ENCODE measurements at regions not wholly inside any gene's neighbourhood (a gene's known extent, or its start where the extent isn't known, plus 50 kb on each side); places are given as distances from the start of the nearest gene placed in this dataset.

GRCh38 chr1:209102531-209102930 is 481.0 kb upstream of the CAMK1G start:
- no peak overlapping the region for H3K4me3 ChIP-seq (ENCODE audit: low read length)
- 93% methylated on average over 3 of the region's 4 CpGs; no CpG with 5 or more reads in 1 of the 2 experiments for WGBS, 2 experiments (ENCODE audit: insufficient coverage in 1 of 2, insufficient read length in 1 of 2)
- no peak for TF ChIP-seq CTCF (conservative IDR thresholded peaks at IDR 0.05)
- peaks cover 15% of the 10 kb centered on the region for H3K4me1 ChIP-seq (ENCODE audit: control insufficient read depth, insufficient read depth, low read length)
- Mint-ChIP-seq H3K4me1 (peaks cover 65% of the 10 kb centered on the region), H3K36me3 (ENCODE audit: low read depth) (peaks cover 4% of the 10 kb centered on the region), H3K27ac (no peak overlapping the region), H3K9me3 (peaks cover 4% of the 10 kb centered on the region), H3K4me3 (no peak overlapping the region), H3K27me3 (ENCODE audit: insufficient read depth) (no peaks in the 10 kb centered on the region)
- DNase-seq = no peak
- peaks cover 10% of the 10 kb centered on the region for H3K9me3 ChIP-seq (ENCODE audit: control insufficient read depth, low read length)
- no peak overlapping the region for H3K9ac ChIP-seq (ENCODE audit: extremely low read depth, low read length, poor library complexity, severe bottlenecking)
- H3K36me3 ChIP-seq (ENCODE audit: control insufficient read depth, insufficient read depth, low read length) = no peaks in the 10 kb centered on the region
- no peaks in the 10 kb centered on the region for H3K27me3 ChIP-seq (ENCODE audit: control insufficient read depth, insufficient read depth, low read length, poor library complexity, severe bottlenecking)
- H3K27ac ChIP-seq (ENCODE audit: low read depth, low read length) = no peak overlapping the region

DNA sequence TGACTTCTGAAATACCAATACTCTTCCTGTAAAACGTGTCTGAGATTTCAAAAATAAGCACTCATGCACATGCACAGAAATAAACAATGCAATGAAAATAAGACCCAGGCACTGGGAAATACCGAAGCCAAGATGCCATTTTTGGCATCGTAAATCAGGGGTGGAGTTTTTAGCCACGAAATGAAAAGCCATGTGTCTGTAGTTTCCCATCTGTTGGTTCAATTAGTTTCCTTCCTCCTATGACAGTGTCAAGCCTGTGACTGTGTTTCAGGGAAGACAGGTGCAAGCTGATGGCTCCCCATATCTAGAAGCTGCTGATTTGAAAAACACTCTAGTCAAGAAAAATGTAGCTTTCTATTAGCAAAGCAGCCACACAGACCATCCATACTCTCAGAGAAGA is 480.4 kb upstream of the CAMK1G start:
- Mint-ChIP-seq H3K4me3 (no peak overlapping the region), H3K9me3 (peaks cover 9% of the 10 kb centered on the region), H3K4me1 (peaks cover 61% of the 10 kb centered on the region), H3K27ac (no peak overlapping the region), H3K27me3 (ENCODE audit: insufficient read depth) (no peaks in the 10 kb centered on the region), H3K36me3 (ENCODE audit: low read depth) (peaks cover 8% of the 10 kb centered on the region)
- Histone ChIP-seq H3K4me1 (ENCODE audit: control insufficient read depth, insufficient read depth, low read length) (peaks cover 14% of the 10 kb centered on the region), H3K27ac (ENCODE audit: low read depth, low read length) (no peak overlapping the region), H3K27me3 (ENCODE audit: control insufficient read depth, insufficient read depth, low read length, poor library complexity, severe bottlenecking) (no peaks in the 10 kb centered on the region), H3K4me3 (ENCODE audit: low read length) (no peak overlapping the region), H3K9me3 (ENCODE audit: control insufficient read depth, low read length) (peaks cover 14% of the 10 kb centered on the region), H3K36me3 (ENCODE audit: control insufficient read depth, insufficient read depth, low read length) (no peaks in the 10 kb centered on the region), H3K9ac (ENCODE audit: extremely low read depth, low read length, poor library complexity, severe bottlenecking) (no peak overlapping the region)
- no peak for DNase-seq
- 80 to 82% methylated on average over 4 of the region's 4 CpGs for WGBS, 2 experiments (ENCODE audit: insufficient coverage in 1 of 2, insufficient read length in 1 of 2)
- no peak for TF ChIP-seq CTCF (conservative IDR thresholded peaks at IDR 0.05)

DNA sequence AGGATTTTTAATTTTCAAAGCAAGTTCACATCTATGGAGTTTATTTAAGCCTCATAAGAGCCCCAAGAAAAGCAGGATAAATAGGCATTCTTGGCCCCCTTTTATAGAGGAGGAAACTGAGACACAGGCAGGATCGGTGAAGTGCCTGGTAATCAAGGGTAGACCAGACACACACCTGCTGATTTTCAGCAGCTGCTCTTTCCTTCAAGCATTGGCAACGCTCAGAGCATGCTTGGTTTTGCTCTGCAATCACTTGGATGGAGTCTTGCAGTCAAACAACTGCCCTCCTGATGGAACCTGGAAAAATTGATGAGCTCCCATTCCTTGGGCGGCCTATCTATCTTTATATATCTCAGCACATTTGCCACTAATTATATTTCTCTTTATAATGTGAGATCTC is 478.9 kb upstream of the CAMK1G start:
- Histone ChIP-seq H3K9ac (ENCODE audit: extremely low read depth, low read length, poor library complexity, severe bottlenecking) (no peak overlapping the region), H3K4me3 (ENCODE audit: low read length) (no peak overlapping the region), H3K4me1 (ENCODE audit: control insufficient read depth, insufficient read depth, low read length) (peaks cover 7% of the 10 kb centered on the region), H3K27ac (ENCODE audit: low read depth, low read length) (no peak overlapping the region), H3K27me3 (ENCODE audit: control insufficient read depth, insufficient read depth, low read length, poor library complexity, severe bottlenecking) (no peaks in the 10 kb centered on the region), H3K9me3 (ENCODE audit: control insufficient read depth, low read length) (peaks cover 14% of the 10 kb centered on the region), H3K36me3 (ENCODE audit: control insufficient read depth, insufficient read depth, low read length) (no peaks in the 10 kb centered on the region)
- Mint-ChIP-seq H3K4me1 (peaks cover 53% of the 10 kb centered on the region), H3K27ac (no peak overlapping the region), H3K27me3 (ENCODE audit: insufficient read depth) (no peaks in the 10 kb centered on the region), H3K9me3 (peaks cover 9% of the 10 kb centered on the region), H3K4me3 (no peak overlapping the region), H3K36me3 (ENCODE audit: low read depth) (peaks cover 8% of the 10 kb centered on the region)
- no peak for TF ChIP-seq CTCF (conservative IDR thresholded peaks at IDR 0.05)
- DNase-seq = no peak
- WGBS, 2 experiments (ENCODE audit: insufficient coverage in 1 of 2, insufficient read length in 1 of 2) = 87 to 100% methylated on average over 2 to 3 of the region's 3 CpGs

Measured in endodermal cell (in vitro differentiated cells).